GM12878 (cell line): ENCODE measurements at regions not wholly inside any gene's neighbourhood (a gene's known extent, or its start where the extent isn't known, plus 50 kb on each side); places are given as distances from the start of the nearest gene placed in this dataset.

ENCODE experiments used
- ATAC-seq: fragments of 200-7000 bp; cut with Tn5 transposase; 3 replicates; pipeline ENCODE4 v1.9.1; 2020; ENCODE audit warnings: mild to moderate bottlenecking, moderate library complexity
- BruUV-seq: library from RNA; stranded (reverse); fragments of 400-500 nt; replicated peaks from 2 replicates; lab custom pipeline; 2021; lab: Mats Ljungman, UMichigan
- CTCF ChIA-PET: fragments of 300-600 bp; sonication (Branson Sonifier 250); formaldehyde crosslinking; extraction: SDS; loops from one replicate; lab custom pipeline; 2021; ENCODE audit warnings: inconsistent platforms; lab: Yijun Ruan, JAX
- POLR2A ChIA-PET: fragments of 350-600 bp; formaldehyde crosslinking; extraction: SDS; loops from one replicate; lab custom pipeline; 2021; ENCODE audit warnings: inconsistent platforms; lab: Charles Lee
- RAD21 ChIA-PET: fragments of 300-600 bp; sonication (Branson Sonifier 250); formaldehyde crosslinking; loops from one replicate; lab custom pipeline; 2023; ENCODE audit warnings: antibody characterized with exemption; ENCODE audit not compliant: unreplicated experiment; lab: Charles Lee
- SMC1A ChIA-PET: fragments of 300-600 bp; sonication (Branson Sonifier 250); formaldehyde crosslinking; loops from one replicate; lab custom pipeline; 2023; ENCODE audit not compliant: unreplicated experiment, uncharacterized antibody; lab: Charles Lee
- DNase-seq: peaks from one replicate; pipeline ENCODE4 v3.0.0-alpha.2; 2011; ENCODE audit warnings: low read depth, low spot score
- FAIRE-seq: peaks from 3 replicates; lab custom pipeline; 2011; peaks lifted over from hg19 to GRCh38; lab: Jason Lieb, UNC
- H2AFZ ChIP-seq: 2 replicates; pipeline ENCODE4 v1.6.0; 2011; ENCODE audit warnings: low read depth, low read length, control low read depth; ENCODE audit not compliant: control insufficient read depth
- H3K27ac ChIP-seq: 2 replicates; pipeline ENCODE4 v1.5.1; 2011; ENCODE audit warnings: control low read depth; ENCODE audit not compliant: control insufficient read depth, insufficient read depth
- H3K27me3 ChIP-seq, 2 experiments: replicated peaks in 1 of 2; 2 replicates each; pipeline versions ENCODE4 v1.6.0 to v1.6.1; 2011; ENCODE audit warnings: low read length in 1 of 2; ENCODE audit not compliant: control insufficient read depth in 2 of 2, insufficient read depth in 2 of 2
- H3K36me3 ChIP-seq, 2 experiments: 2 replicates each; pipeline ENCODE4 v1.5.1; 2011; ENCODE audit warnings: low read length in 1 of 2; ENCODE audit not compliant: control insufficient read depth in 2 of 2, insufficient read depth in 2 of 2
- H3K4me1 ChIP-seq: 2 replicates; pipeline ENCODE4 v1.6.1; 2011; ENCODE audit warnings: mild to moderate bottlenecking, low read length, moderate library complexity, mixed read lengths; ENCODE audit not compliant: control insufficient read depth, insufficient read depth
- H3K4me2 ChIP-seq: 2 replicates; pipeline ENCODE4 v1.6.0; 2011; ENCODE audit warnings: control low read depth; ENCODE audit not compliant: control insufficient read depth, insufficient read depth
- H3K4me3 ChIP-seq: fragments of 200-600 bp; sonication (generic); 2 replicates; pipeline ENCODE4 v1.5.1; 2016
- H3K79me2 ChIP-seq: 2 replicates; pipeline ENCODE4 v1.6.0; 2011; ENCODE audit warnings: low read length; ENCODE audit not compliant: control insufficient read depth, insufficient read depth
- H3K9ac ChIP-seq: 2 replicates; pipeline ENCODE4 v1.8.0; 2011; ENCODE audit warnings: low read length, control low read depth, mixed read lengths; ENCODE audit not compliant: control insufficient read depth, insufficient read depth
- H3K9me3 ChIP-seq: replicated peaks from 3 replicates; pipeline ENCODE4 v1.5.1; 2011; ENCODE audit warnings: mild to moderate bottlenecking, low read length; ENCODE audit not compliant: control insufficient read depth, insufficient read depth
- H4K20me1 ChIP-seq: 2 replicates; pipeline ENCODE4 v1.6.0; 2011; ENCODE audit not compliant: control insufficient read depth, insufficient read depth
- WGBS: methylation state at CpG from one replicate; pipeline ENCODE4 v1.1.6; 2016; ENCODE audit warnings: low lambda C conversion rate; ENCODE audit not compliant: insufficient replicate concordance, insufficient coverage; ENCODE audit errors: missing lambda C conversion rate; 5-methylcytosine and 5-hydroxymethylcytosine counted together
- in situ Hi-C: fragments of 300-500 bp; cut with MboI; formaldehyde crosslinking; loops from 9 replicates; pipeline ENCODE4 v1.14.3; 2018; ENCODE audit warnings: mixed read lengths
- intact Hi-C: fragments of 100-400 bp; cut with micrococcal nuclease; formaldehyde crosslinking; loops from one replicate; pipeline ENCODE4 v1.14.2; 2022; ENCODE audit not compliant: unreplicated experiment
- TF ChIP-seq, protein P1 (sequence below): fragments of 450-650 bp; formaldehyde crosslinking; IDR thresholded peaks from 2 replicates; pipeline ENCODE4 v1.4.0; 2022; ENCODE audit warnings: mild to moderate bottlenecking, moderate library complexity

DNA sequence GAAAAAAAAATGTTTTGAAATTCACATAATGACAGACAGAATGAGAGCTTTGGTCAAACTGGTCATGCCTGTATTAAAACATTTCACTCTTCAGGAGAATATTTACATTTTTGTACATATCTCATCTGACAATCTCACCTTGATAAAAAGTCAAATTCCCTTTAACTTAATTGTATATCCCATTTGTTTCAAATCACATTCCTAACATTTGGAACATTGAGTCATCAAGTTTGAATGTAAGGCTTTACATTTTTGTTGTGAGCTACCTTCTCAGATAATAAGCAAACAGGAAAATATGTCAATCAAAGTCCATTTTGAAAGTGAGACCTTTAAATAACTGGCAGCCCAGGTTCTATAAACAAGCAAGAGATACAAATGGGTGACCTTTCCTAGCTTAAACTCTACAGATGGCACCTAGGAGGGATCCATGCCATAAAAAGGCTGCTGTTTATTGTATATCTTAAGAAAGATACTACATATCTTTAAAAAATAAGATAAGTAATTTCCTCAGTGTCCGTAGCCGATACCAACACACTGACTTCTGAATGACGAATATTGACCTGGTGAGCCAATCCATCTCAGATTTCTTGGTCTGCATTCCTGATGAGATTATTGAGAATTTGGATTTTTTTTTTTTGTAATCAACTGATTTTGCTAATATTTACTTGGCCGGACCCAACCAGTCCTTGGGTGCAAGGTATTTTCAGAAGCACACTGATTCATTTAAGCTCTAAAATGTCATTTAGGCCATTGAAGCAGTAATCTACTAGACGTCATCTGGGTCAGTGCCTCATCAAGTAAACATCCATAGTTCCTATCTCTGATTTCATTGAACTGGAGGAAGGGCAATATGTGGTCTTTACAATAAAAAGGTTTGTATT is 259.6 kb downstream of the BTG1 start:
- POLR2A ChIA-PET, result no interaction called here
- no peak for ATAC-seq
- 79% methylated on average over 5 of the region's 5 CpGs for WGBS
- H3K9me3 ChIP-seq, result no peaks in the 10 kb centered on the region
- BruUV-seq, result no TSS peak
- H3K4me3 ChIP-seq, result no peak overlapping the region
- no peaks in the 10 kb centered on the region for H3K36me3 ChIP-seq
- CTCF ChIA-PET, result no interaction called here
- RAD21 ChIA-PET, result interaction anchor here (0.7 kb wide), 1 partner anchor 314 kb away, joined by 3 read pairs; no protein-coding TSS in a partner anchor
- H3K4me1 ChIP-seq, result no peaks in the 10 kb centered on the region
- H3K27me3 ChIP-seq, result no peaks in the 10 kb centered on the region
- H3K79me2 ChIP-seq, result no peaks in the 10 kb centered on the region
- intact Hi-C loops, result no loop called here
- in situ Hi-C loops, result no loop called here
- H4K20me1 ChIP-seq, result no peaks in the 10 kb centered on the region
- H3K4me2 ChIP-seq, result no peak overlapping the region
- H3K9ac ChIP-seq, result no peak overlapping the region
- no peak overlapping the region for H2AFZ ChIP-seq
- SMC1A ChIA-PET, result interaction anchor here (0.8 kb wide), 1 partner anchor 9 kb away, joined by 4 read pairs; no protein-coding TSS in a partner anchor
- TF ChIP-seq, protein P1, sequence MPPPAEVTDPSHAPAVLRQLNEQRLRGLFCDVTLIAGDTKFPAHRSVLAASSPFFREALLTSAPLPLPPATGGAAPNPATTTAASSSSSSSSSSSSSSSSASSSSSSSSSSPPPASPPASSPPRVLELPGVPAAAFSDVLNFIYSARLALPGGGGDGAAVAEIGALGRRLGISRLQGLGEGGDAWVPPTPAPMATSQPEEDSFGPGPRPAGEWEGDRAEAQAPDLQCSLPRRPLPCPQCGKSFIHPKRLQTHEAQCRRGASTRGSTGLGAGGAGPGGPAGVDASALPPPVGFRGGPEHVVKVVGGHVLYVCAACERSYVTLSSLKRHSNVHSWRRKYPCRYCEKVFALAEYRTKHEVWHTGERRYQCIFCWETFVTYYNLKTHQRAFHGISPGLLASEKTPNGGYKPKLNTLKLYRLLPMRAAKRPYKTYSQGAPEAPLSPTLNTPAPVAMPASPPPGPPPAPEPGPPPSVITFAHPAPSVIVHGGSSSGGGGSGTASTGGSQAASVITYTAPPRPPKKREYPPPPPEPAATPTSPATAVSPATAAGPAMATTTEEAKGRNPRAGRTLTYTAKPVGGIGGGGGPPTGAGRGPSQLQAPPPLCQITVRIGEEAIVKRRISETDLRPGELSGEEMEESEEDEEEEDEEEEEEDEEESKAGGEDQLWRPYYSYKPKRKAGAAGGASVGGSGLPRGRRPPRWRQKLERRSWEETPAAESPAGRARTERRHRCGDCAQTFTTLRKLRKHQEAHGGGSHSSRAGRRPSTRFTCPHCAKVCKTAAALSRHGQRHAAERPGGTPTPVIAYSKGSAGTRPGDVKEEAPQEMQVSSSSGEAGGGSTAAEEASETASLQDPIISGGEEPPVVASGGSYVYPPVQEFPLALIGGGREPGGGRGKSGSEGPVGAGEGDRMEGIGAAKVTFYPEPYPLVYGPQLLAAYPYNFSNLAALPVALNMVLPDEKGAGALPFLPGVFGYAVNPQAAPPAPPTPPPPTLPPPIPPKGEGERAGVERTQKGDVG (CRISPR knock-in tag), result no peak
- TF ChIP-seq, all 136 proteins: peak for 0
- FAIRE-seq (no peak), DNase-seq (no peak)
- H3K27ac ChIP-seq, result no peak overlapping the region
